Activated CD4-positive, alpha-beta T cell treated with anti-CD3 and anti-CD28 coated beads, Interleukin-2, amount 10 ng/mL, durations not matched to agents 7 days and 5 days (primary cell): ENCODE measurements at regions not wholly inside any gene's neighbourhood (a gene's known extent, or its start where the extent isn't known, plus 50 kb on each side); places are given as distances from the start of the nearest gene placed in this dataset.
"Not testable (repeated sequence)": the region's sequence is repeated elsewhere in the genome, so short reads cannot be mapped to it uniquely, and the experiment has no call there.

Source experiments
- CTCF ChIA-PET: fragments of 350-600 bp; sonication (Branson Sonifier 250); formaldehyde crosslinking; loops from one replicate; lab custom pipeline; 2021; ENCODE audit warnings: antibody characterized with exemption; lab: Charles Lee
- POLR2A ChIA-PET: fragments of 350-600 bp; sonication (Branson Sonifier 250); formaldehyde crosslinking; loops from one replicate; lab custom pipeline; 2021; ENCODE audit warnings: antibody characterized with exemption; lab: Charles Lee
- DNase-seq: peaks from one replicate; pipeline ENCODE4 v3.0.0-alpha.2; 2020
- H3K27ac Mint-ChIP-seq: one replicate; pipeline ENCODE4 v1.8.0; 2021; ENCODE audit warnings: mild to moderate bottlenecking, moderate library complexity, mixed read lengths
- H3K27me3 Mint-ChIP-seq: one replicate; pipeline ENCODE4 v1.8.0; 2021; ENCODE audit warnings: mixed read lengths
- H3K36me3 Mint-ChIP-seq: one replicate; pipeline ENCODE4 v1.8.0; 2021; ENCODE audit warnings: low read depth, mixed read lengths
- H3K4me1 Mint-ChIP-seq: one replicate; pipeline ENCODE4 v1.8.0; 2021; ENCODE audit warnings: mixed read lengths
- H3K4me3 Mint-ChIP-seq: one replicate; pipeline ENCODE4 v1.8.0; 2021; ENCODE audit warnings: mild to moderate bottlenecking, moderate library complexity, mixed read lengths
- H3K9me3 Mint-ChIP-seq: one replicate; pipeline ENCODE4 v1.8.0; 2021; ENCODE audit warnings: mixed read lengths

- H3K4me3 Mint-ChIP-seq, H3K27ac Mint-ChIP-seq, POLR2A ChIA-PET, DNase-seq, H3K36me3 Mint-ChIP-seq, H3K4me1 Mint-ChIP-seq, CTCF ChIA-PET, H3K27me3 Mint-ChIP-seq, H3K9me3 Mint-ChIP-seq: not testable (repeated sequence)
Observed at GRCh38 chr13:22952018-22952417, 228.8 kb upstream of the SGCG start.

GRCh38 chr13:22955147-22955546 lies 225.6 kb upstream of the SGCG start:
- DNase-seq, H3K4me1 Mint-ChIP-seq, H3K27ac Mint-ChIP-seq, H3K4me3 Mint-ChIP-seq, CTCF ChIA-PET, POLR2A ChIA-PET, H3K36me3 Mint-ChIP-seq, H3K9me3 Mint-ChIP-seq, H3K27me3 Mint-ChIP-seq: not testable (repeated sequence)

DNA sequence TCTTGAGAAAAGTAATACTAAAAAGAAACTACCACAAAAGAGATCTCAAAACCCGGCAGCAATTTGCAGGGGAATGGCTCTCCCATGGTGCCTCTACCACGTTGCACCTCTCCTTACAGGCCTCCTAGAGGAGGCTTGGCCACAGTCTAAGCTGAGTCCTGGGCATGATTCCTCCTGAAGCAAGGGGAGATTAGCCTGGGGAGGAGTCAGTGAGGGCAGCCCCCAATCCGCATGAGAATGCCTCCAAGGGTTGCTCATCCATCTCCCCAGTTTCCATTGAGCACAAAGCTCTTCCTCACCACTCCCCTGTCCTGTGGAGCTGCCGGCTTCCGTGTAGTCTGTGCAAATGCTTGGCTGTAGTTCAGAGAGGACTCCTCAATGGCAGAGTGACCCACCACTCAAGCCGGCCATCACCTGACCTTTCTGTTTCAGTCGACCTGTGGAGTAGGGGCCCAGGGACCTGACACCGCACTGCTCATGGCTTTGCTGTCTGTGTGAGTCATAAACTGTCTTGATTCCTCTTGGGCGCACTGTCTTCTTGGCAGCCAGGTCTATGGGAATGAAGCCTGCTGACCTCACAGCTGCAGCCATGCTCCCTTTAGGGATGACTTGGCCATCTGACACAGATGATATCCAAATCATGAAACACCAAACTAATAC lies 224.2 kb upstream of the SGCG start:
- CTCF ChIA-PET, H3K36me3 Mint-ChIP-seq, H3K9me3 Mint-ChIP-seq, POLR2A ChIA-PET, DNase-seq, H3K27ac Mint-ChIP-seq, H3K4me1 Mint-ChIP-seq, H3K27me3 Mint-ChIP-seq, H3K4me3 Mint-ChIP-seq: not testable (repeated sequence)

- POLR2A ChIA-PET, CTCF ChIA-PET, H3K27ac Mint-ChIP-seq, DNase-seq, H3K4me1 Mint-ChIP-seq, H3K4me3 Mint-ChIP-seq, H3K9me3 Mint-ChIP-seq, H3K27me3 Mint-ChIP-seq, H3K36me3 Mint-ChIP-seq: not testable (repeated sequence)
Observed at GRCh38 chr13:22959859-22960258, 220.9 kb upstream of the SGCG start.

DNA sequence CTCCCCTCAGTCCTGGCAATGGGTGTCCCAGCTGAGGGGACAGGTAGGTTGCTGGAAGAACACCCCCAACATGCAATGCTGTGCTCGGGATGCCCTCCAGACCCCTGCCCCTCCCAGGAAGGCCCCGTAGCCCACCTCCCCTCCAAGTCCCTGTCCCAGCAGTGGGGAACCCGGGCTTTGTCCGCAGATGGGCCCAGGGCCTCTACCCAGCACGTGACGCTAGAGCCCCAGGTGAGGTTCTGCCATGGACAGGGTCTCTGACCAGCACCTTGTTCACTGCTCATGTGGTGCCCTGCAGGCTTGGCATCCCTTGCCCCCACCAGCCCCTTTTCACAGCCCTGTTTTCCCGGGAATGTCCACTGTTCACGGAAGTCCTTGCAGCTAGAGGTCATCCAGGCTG lies 220.0 kb upstream of the SGCG start:
- no peak overlapping the region for H3K27ac Mint-ChIP-seq
- no peaks in the 10 kb centered on the region for H3K36me3 Mint-ChIP-seq
- no peak overlapping the region for H3K4me3 Mint-ChIP-seq
- no peak for DNase-seq
- ChIA-PET POLR2A (no interaction called here), CTCF (no interaction called here)
- no peaks in the 10 kb centered on the region for H3K27me3 Mint-ChIP-seq
- H3K9me3 Mint-ChIP-seq, result no peaks in the 10 kb centered on the region
- no peaks in the 10 kb centered on the region for H3K4me1 Mint-ChIP-seq

- H3K36me3 Mint-ChIP-seq, POLR2A ChIA-PET, H3K4me3 Mint-ChIP-seq, CTCF ChIA-PET, H3K27me3 Mint-ChIP-seq, H3K27ac Mint-ChIP-seq, H3K4me1 Mint-ChIP-seq, H3K9me3 Mint-ChIP-seq, DNase-seq: not testable (repeated sequence)
Observed at GRCh38 chr13:22961342-22961741, 219.4 kb upstream of the SGCG start.

DNA sequence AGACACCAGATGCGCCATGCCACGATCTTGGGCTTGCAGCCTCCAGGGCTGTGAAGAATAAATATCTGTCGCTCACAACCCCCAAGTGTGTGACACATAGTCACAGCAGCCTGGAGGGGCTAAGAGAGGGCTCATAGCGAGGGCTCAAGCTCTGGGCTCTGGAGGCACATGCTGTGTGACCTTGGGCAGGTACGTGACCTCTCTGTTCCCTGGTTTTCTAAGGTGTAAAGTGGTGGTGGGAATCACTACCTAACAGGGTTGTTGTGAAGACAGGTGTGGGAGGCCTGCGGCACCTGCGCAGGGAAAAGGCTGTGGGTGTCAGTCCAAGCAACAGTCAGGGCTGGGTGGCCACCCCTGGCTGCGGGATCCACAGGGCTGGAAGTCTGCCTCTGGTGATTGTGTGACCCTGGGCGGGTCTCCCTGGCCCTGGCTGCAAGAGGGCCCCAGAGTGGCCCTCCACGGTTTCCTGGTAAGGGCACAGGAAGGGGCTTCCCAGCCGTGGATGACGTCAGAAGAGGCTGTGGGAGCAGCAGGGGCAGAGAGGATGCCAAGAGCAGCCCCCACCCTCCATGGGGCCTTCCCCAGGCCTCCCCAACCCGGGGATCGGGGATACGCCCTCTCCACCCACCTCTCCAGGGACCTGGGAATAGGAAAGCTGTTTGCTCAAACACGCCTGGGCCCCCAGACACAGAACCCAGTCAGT lies 218.8 kb upstream of the SGCG start:
- POLR2A ChIA-PET, result no interaction called here
- no peak for DNase-seq
- Mint-ChIP-seq H3K9me3 (no peaks in the 10 kb centered on the region), H3K27ac (no peak overlapping the region), H3K27me3 (no peaks in the 10 kb centered on the region), H3K4me1 (no peaks in the 10 kb centered on the region), H3K4me3 (no peak overlapping the region), H3K36me3 (no peaks in the 10 kb centered on the region)
- CTCF ChIA-PET, result no interaction called here

DNA sequence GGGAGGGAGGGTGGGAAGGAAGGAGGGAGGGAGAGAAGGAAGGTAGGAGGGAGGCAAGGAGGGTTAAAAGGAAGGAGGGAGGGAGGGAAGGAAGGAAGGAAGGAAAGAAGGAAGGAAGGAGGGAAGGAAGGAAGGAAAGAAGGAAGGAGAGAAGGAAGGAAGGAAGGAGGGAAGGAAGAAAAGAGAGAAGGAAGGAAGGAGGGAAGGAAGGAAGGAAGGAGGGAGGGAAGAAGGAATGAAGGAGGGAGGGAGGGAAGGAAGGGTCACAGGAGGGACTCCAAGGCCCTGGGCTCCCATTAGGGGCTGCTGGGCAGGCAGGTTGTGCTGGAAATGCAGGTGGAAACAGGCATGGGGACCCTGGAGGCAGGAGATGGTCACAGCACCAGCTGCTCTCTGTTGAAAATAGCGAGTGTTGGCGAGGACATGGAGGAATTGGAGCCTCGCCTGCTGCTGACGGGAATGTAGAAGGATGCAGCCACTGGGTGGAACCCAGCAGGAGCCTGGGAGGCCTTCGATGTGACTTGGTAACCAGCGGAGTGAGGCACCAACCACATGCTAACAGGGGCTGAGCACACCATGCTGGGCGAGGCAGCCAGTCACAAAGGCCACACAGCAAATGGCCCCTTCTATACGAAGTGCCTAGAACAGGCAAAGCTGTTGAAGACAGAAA lies 217.3 kb upstream of the SGCG start:
- H3K27ac Mint-ChIP-seq, H3K9me3 Mint-ChIP-seq, H3K4me1 Mint-ChIP-seq, CTCF ChIA-PET, H3K36me3 Mint-ChIP-seq, H3K4me3 Mint-ChIP-seq, POLR2A ChIA-PET, DNase-seq, H3K27me3 Mint-ChIP-seq: not testable (repeated sequence)

DNA sequence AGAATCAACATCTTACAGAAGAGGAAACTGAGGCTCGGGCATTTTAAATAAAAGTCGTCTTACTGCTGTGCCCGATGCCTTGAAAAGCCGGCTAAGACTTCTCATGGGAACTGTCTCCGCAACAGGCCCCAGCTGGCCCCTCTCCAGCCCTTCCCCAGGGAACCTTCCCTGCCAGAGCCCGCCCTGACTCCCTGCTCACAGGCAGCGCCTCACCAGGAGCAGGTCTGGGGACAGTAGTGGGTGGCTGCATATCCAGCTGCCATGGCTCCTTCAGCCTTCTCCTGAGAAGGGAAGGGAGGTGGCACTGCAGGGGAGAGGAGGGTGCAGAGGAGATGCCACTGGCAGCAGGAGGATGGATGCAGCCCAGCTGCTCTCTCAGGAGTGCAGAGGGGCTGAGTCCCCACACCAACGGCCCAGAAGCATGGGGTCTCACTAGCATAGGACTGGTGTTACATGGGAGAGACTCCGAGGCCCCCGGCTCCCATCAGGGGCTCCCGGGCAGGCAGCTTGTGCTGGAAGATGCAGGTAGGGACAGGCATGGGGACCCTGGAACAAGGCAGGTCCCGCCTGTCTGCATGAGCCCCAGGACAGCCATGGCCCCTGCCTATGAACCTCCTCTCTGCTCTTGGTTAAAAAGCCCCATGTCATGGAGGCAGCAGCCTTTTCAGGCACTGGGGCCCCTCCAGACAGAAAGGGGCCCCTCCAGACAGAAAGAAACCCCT lies 216.4 kb upstream of the SGCG start:
- no peak for DNase-seq
- ChIA-PET POLR2A (no interaction called here), CTCF (no interaction called here)
- Mint-ChIP-seq H3K27ac (no peak overlapping the region), H3K9me3 (no peaks in the 10 kb centered on the region), H3K4me1 (no peaks in the 10 kb centered on the region), H3K36me3 (no peaks in the 10 kb centered on the region), H3K27me3 (no peaks in the 10 kb centered on the region), H3K4me3 (no peak overlapping the region)

DNA sequence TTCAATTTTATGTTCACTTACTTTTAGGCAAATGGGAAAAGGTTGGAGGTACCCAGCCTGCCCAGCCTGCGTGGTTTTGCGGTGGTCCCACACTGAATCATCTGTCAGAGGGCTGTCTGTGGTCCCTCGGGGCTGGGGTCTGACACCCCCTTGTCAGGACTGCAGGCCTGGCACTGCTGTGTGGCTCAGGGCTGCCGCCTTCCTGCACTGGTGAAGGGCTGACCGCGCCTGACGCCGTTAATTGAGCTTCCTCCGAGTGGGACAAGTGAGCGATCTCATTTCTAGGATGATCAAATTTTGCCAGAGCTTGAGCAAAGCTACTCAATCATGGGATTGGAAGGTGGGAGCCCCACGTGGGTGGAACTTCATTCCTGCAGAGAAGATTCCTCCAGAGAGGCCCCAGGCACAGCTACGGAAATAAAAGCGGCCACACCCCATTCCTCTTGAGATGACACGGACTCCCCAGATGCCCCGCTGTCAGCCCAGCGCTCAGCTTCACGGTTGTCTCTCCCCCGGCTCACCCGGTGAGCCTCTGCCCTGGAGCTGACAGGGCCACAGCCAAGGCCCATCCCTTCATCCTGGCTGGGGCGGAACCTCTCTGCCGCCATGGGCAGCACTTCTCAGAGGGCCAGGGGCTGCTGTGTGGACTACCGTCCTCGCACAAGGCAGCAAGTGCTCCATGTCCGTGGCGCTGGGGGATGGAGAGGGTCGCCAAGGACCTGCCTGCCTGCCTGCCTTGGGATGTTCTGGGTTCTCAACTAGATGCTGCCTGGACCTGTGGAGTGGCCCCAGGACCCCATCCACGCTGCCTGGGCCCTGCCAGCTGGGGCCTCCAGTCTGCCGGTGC lies 215.5 kb upstream of the SGCG start:
- H3K27ac Mint-ChIP-seq, H3K4me3 Mint-ChIP-seq, H3K9me3 Mint-ChIP-seq, POLR2A ChIA-PET, CTCF ChIA-PET, H3K27me3 Mint-ChIP-seq, H3K36me3 Mint-ChIP-seq, DNase-seq, H3K4me1 Mint-ChIP-seq: not testable (repeated sequence)

DNA sequence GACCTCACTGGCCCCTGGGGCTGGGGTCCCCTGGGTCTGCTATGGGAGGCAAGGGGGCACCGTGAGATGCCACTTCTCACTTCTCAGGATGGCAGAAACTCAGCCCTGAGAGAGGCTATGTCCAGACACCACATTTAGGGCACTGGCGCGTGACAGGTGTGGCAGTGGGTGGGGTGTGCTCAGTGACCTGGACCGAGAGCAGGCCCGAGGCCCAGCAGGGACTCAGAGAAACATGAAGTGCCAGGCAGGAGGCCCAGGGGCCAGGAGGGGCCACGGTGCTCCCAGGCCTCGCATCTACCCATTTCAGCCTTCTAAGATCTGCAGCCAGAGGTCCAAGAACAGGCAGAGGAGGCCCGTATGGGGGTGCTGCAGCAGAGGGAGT lies 214.9 kb upstream of the SGCG start:
- POLR2A ChIA-PET, CTCF ChIA-PET, H3K27me3 Mint-ChIP-seq, H3K27ac Mint-ChIP-seq, DNase-seq, H3K9me3 Mint-ChIP-seq, H3K36me3 Mint-ChIP-seq, H3K4me1 Mint-ChIP-seq, H3K4me3 Mint-ChIP-seq: not testable (repeated sequence)

DNA sequence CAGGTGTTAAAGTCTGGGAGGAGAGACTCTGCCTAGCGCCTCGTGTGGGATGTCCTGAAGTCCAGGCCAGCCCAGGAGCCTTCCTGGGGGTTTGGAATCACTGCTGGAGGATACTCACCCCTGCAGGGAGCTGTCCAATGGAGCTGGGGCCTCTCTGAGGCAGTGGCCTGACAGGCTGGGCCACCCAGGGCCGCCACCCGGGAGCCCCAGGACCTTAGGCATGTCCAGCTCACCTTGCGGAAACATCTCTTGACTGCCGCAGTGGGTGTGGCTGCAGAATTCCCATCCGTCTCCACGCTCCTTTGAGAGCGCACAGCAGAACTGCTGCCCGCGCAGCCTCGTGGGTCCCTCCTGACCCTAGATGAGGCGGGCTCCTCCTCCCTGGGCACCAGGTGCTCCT lies 214.0 kb upstream of the SGCG start:
- CTCF ChIA-PET, H3K36me3 Mint-ChIP-seq, H3K4me1 Mint-ChIP-seq, H3K9me3 Mint-ChIP-seq, DNase-seq, H3K27me3 Mint-ChIP-seq, POLR2A ChIA-PET, H3K27ac Mint-ChIP-seq, H3K4me3 Mint-ChIP-seq: not testable (repeated sequence)

DNA sequence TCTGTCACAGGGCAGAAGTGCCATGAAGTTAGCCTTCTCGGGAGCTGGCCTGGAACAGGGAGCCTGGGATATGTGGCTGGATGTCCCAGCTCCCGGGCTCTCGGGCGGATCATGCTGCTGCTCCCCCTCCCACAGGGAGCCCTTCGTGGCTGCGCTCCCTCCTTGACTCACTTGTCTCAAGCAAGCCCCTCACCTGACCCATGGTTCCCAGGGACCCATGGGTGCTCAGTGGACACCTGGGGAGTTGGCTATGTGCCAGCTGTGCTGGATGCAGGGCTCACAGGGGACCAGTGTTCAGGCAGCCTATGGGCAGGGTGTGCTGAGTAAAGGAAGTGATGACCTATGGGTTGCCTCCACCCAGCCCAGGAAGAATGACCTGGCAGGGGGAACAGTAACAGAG lies 213.1 kb upstream of the SGCG start:
- Mint-ChIP-seq H3K36me3 (no peaks in the 10 kb centered on the region), H3K4me3 (no peak overlapping the region), H3K4me1 (no peaks in the 10 kb centered on the region), H3K27me3 (no peaks in the 10 kb centered on the region), H3K9me3 (no peaks in the 10 kb centered on the region), H3K27ac (no peak overlapping the region)
- POLR2A ChIA-PET, result no interaction called here
- DNase-seq, result no peak
- CTCF ChIA-PET, result no interaction called here
